C4-2B (cell line): ENCODE measurements at regions not wholly inside any gene's neighbourhood (a gene's known extent, or its start where the extent isn't known, plus 50 kb on each side); places are given as distances from the start of the nearest gene placed in this dataset.

Source experiments
- H3K27ac ChIP-seq: fragments of 450-650 bp; 2 replicates; pipeline ENCODE4 v1.5.1; 2017
- ZFX ChIP-seq: fragments of 450-650 bp; IDR thresholded peaks from 2 replicates; pipeline ENCODE4 v1.6.1; 2017
- TF ChIP-seq, protein P1 (sequence below): fragments of 450-650 bp; conservative IDR thresholded peaks from 2 replicates; pipeline ENCODE4 v1.5.1; 2017; ENCODE audit warnings: mild to moderate bottlenecking

DNA sequence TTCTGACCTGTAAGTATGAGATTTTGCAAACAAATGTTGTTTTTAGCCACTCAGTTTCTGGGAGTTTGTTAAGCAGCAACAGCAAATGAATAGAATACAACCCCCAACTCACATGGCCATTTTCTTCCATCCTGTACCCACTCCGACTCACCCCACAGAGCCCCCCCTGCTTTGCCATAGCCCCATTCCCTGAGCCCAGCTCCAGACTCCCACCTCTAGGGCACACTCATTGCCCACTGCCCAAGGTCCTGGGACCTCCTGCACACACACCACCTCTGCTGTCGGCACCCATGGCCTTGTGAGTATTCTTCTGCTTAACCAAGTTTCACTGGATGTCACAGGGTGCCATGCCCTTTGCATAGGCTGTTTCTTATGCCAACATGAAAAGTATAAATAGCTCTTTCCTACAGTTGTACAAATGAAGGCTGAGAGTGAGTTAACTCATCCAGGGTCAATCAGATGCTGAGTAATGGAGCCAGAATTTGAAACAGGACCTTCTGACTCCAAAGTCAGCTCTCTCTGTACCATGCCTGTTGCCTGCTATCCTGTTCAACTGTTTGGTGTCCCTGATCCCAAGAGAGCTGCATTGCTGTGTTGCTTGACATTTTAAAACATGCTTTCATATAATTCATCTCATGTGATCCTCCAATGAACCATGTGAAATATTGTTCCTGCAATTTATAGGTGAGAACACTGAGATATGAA lies 367.8 kb upstream of the ZMIZ1 start:
- H3K27ac ChIP-seq, result no peak overlapping the region
- TF ChIP-seq, protein P1, sequence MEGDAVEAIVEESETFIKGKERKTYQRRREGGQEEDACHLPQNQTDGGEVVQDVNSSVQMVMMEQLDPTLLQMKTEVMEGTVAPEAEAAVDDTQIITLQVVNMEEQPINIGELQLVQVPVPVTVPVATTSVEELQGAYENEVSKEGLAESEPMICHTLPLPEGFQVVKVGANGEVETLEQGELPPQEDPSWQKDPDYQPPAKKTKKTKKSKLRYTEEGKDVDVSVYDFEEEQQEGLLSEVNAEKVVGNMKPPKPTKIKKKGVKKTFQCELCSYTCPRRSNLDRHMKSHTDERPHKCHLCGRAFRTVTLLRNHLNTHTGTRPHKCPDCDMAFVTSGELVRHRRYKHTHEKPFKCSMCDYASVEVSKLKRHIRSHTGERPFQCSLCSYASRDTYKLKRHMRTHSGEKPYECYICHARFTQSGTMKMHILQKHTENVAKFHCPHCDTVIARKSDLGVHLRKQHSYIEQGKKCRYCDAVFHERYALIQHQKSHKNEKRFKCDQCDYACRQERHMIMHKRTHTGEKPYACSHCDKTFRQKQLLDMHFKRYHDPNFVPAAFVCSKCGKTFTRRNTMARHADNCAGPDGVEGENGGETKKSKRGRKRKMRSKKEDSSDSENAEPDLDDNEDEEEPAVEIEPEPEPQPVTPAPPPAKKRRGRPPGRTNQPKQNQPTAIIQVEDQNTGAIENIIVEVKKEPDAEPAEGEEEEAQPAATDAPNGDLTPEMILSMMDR, result no peak
- no peak for TF ChIP-seq ZFX

DNA sequence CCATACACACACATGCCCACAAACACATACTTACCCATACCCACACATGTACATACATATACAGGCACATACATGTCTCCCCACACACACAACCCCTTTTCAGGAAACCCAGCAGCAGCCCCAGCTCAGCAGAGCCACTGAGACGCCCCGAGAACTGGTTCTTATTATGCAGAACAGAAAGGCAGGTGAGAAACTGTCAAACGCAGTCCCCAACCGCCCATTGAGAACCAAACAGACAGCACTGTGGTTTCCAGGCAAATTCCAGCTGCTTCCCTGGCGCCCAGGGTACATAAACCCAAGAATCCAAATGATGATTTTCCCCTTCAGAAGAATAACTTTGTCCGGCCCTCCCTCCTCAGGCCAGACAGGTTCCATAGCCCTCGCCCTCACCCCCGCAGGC lies 366.6 kb upstream of the ZMIZ1 start:
- no peak overlapping the region for H3K27ac ChIP-seq
- TF ChIP-seq ZFX, result no peak
- TF ChIP-seq, protein P1, result no peak

DNA sequence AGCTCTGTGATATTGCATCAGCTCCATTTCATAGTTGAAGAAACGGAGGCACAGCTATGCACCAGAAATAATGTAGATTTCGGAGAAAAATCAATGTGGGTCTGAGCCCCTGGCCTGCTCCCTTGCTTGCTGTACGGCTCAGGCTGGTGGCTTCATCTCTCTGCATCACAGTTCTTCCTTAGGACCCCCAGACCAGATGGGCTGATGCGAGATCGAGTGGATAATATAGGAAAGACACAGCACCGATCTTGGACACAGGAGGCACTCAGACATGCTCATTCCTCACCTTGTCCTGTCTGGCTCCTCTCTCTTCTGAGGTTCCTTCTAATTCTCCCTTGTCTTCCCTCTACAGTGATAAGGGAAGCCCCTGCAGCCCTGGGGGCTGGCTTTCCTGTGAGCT lies 365.9 kb upstream of the ZMIZ1 start:
- TF ChIP-seq, protein P1, result no peak
- no peak for TF ChIP-seq ZFX

DNA sequence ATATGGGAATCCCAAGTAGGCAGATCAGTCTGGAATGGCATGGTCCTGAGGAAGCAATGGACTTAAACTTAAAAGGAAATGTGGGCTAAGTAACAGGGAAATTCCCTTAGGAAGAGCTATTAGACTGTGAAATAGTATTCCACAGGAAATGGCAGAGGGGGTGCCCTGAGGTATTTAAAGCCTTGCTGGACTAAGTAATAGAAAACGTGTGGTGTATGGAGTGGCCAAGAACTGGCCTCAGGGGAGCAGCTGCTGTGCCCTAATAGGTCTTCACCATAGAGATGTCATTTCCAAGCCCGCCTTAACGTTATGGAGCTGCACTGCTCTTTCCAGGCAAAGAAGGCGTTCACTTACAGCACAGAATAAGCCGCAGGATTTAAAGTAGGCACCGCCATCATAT lies 365.2 kb upstream of the ZMIZ1 start:
- TF ChIP-seq ZFX, result no peak
- TF ChIP-seq, protein P1, result no peak

More for the DNA sequence above, 365.9 kb upstream of the ZMIZ1 start:
- no peak overlapping the region for H3K27ac ChIP-seq

DNA sequence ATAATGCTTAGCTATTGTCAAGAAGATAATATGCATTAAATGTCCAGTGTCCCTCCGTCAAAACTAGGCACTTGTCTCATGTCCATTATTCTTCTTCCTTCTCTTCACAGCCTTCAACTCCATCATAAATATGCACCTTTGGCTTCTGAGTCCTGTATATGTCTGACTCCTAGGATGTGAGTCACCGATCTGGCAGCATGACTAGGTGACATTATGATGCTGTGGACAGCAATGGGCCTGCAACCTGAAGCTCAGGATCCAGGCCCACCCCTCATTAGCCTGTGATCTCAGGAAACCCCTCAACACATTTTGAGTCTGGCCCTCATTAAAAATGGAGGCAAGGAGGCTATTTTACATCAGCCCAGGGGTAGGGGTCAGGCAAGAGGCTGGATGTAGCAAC lies 362.5 kb upstream of the ZMIZ1 start:
- no peak for TF ChIP-seq ZFX
- TF ChIP-seq, protein P1, result no peak
- H3K27ac ChIP-seq, result no peak overlapping the region

More for the DNA sequence above, 365.2 kb upstream of the ZMIZ1 start:
- no peak overlapping the region for H3K27ac ChIP-seq

DNA sequence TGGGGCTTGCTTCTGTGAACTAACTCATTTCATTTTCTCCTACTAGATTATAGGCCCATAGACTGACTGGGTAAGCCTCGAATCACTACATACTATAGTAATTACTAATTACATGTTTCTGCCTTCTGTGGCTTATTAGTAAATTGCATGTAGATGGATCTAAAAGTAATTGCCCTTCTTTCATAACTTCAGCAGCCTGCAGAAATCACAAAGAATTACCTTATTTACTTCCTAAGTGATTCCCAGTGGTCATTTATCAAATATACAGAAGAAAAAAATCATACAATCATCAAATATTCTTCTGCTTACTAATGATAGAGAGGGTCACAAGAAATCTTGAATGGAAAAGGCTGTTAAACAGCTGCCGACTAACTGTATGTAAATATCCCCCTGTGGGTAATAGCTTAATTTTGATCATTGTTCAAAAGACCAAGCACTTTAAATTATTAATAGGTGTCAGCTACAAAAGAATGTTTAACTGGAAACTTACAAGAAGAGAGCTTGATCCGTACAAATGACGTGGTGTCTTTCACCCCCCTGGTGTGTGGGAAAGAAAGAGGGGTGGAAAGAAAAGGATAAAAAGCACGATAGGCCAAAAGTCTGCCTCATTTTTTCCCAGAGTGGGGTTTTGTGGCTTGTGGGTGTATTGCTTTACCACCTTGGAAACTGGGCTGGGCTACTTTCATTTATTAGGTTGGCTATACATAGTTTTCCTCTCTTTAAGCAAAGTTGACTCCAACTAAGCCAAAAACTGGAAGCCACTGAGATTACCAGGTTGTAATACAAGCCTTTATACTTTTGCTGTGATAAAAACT lies 361.8 kb upstream of the ZMIZ1 start:
- no peak overlapping the region for H3K27ac ChIP-seq
- TF ChIP-seq ZFX, result no peak
- TF ChIP-seq, protein P1, result no peak

DNA sequence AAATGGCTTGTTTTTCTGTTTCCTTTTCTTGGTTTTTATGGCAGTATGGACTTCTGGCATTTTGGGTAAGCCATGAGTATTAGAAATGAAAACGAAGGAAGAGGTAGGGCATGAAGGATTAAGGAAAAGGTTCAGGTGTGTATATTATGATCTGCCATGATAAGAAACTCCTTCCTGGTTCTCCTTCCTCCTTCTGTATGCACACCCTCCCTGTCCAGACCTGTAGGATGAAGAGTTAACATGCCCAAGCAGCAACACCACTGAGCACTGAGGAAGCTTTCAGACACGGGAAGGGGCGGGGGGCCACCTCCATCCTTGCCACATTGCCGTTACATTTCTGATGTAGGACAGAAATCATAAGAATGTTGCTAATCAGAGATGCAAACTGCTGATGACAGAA lies 361.0 kb upstream of the ZMIZ1 start:
- 0 out of 2 replicates have a peak overlapping the region, but pooled peaks have one; percentile 3 for H3K27ac ChIP-seq
- no peak for TF ChIP-seq ZFX
- TF ChIP-seq, protein P1, result no peak
